Progenitor cell of endocrine pancreas (in vitro differentiated cells): ENCODE measurements at regions not wholly inside any gene's neighbourhood (a gene's known extent, or its start where the extent isn't known, plus 50 kb on each side); places are given as distances from the start of the nearest gene placed in this dataset.
A peak's percentile ranks its signal among the peaks of the same experiment; 100 is the strongest.

ENCODE experiments used
- DNase-seq: peaks from one replicate; pipeline ENCODE4 v3.0.0; 2021; ENCODE audit warnings: low spot score; ENCODE audit not compliant: unreplicated experiment
- H3K27ac Mint-ChIP-seq: 2 replicates; pipeline ENCODE4 v1.8.0; 2021; ENCODE audit warnings: mild to moderate bottlenecking, moderate library complexity, mixed read lengths
- H3K27me3 Mint-ChIP-seq: 2 replicates; pipeline ENCODE4 v1.8.0; 2021; ENCODE audit warnings: mixed read lengths
- H3K36me3 Mint-ChIP-seq: 2 replicates; pipeline ENCODE4 v1.8.0; 2022; ENCODE audit warnings: mixed read lengths; ENCODE audit not compliant: insufficient read depth
- H3K4me1 Mint-ChIP-seq: 2 replicates; pipeline ENCODE4 v1.8.0; 2021; ENCODE audit warnings: low read depth, mixed read lengths
- H3K4me3 Mint-ChIP-seq: 2 replicates; pipeline ENCODE4 v1.8.0; 2021; ENCODE audit warnings: low read depth, mild to moderate bottlenecking, moderate library complexity, mixed read lengths
- H3K9me3 Mint-ChIP-seq: 2 replicates; pipeline ENCODE4 v1.8.0; 2021; ENCODE audit warnings: low read depth, mixed read lengths
- TF ChIP-seq, protein P1 (sequence below): fragments of 200-600 bp; sonication (generic); IDR thresholded peaks from one replicate; pipeline ENCODE4 v1.5.0; 2021; ENCODE audit warnings: antibody characterized with exemption, mild to moderate bottlenecking; ENCODE audit not compliant: unreplicated experiment

- Mint-ChIP-seq H3K4me1 (peaks cover 6% of the 10 kb centered on the region), H3K4me3 (no peak overlapping the region), H3K27me3 (peaks cover 25% of the 10 kb centered on the region), H3K36me3 (no peaks in the 10 kb centered on the region), H3K27ac (no peak overlapping the region), H3K9me3 (no peaks in the 10 kb centered on the region)
- DNase-seq, result no peak
- TF ChIP-seq, protein P1, sequence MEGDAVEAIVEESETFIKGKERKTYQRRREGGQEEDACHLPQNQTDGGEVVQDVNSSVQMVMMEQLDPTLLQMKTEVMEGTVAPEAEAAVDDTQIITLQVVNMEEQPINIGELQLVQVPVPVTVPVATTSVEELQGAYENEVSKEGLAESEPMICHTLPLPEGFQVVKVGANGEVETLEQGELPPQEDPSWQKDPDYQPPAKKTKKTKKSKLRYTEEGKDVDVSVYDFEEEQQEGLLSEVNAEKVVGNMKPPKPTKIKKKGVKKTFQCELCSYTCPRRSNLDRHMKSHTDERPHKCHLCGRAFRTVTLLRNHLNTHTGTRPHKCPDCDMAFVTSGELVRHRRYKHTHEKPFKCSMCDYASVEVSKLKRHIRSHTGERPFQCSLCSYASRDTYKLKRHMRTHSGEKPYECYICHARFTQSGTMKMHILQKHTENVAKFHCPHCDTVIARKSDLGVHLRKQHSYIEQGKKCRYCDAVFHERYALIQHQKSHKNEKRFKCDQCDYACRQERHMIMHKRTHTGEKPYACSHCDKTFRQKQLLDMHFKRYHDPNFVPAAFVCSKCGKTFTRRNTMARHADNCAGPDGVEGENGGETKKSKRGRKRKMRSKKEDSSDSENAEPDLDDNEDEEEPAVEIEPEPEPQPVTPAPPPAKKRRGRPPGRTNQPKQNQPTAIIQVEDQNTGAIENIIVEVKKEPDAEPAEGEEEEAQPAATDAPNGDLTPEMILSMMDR, result no peak
These were observed 134.2 kb upstream of the IGF1R start for GRCh38 chr15:98514034-98514622.

- H3K27ac Mint-ChIP-seq, result no peak overlapping the region
- no peak overlapping the region for H3K4me3 Mint-ChIP-seq
- DNase-seq, result peak; percentile 19
- H3K4me1 Mint-ChIP-seq, result peaks cover 6% of the 10 kb centered on the region
- peaks cover 23% of the 10 kb centered on the region for H3K27me3 Mint-ChIP-seq
- TF ChIP-seq, protein P1, result peak; percentile 74
- no peaks in the 10 kb centered on the region for H3K36me3 Mint-ChIP-seq
- no peaks in the 10 kb centered on the region for H3K9me3 Mint-ChIP-seq
These were observed 129.3 kb upstream of the IGF1R start for GRCh38 chr15:98518823-98519561.

DNA sequence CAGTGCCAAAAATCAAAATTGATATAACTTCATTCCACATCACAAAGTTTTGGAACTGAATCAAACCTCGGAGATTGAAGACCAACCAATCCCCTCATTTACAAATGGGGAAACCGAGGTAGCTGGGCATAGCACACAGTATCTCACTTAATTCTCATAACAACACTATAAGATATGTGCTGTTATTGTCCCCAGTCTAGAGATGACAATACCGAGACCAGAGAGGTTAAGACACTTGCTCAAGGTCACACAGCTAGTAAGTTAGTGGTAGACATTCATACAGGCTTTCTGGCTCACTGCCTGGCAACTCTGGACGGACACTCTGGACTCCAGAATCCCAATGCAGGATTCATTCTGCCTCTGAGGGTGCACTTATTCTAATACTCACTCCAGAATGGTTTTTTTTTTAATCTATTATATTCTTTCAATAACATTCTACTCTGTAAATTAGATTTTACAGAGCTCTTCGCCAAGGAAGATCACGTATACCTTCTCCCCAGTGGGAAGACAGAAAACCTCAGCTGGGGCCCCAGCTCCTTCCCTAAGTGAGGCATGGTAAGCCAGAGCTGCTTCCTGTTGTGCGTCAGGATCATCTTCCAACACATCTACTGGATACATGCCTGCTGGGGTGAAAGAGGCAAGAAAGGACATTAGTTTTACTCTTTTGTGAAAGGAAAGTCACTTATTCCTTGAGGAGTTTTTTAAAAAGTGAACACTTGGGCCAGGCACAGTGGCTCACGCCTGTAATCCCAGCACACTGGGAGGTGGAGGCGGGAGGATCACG, 128.4 kb upstream of the IGF1R start:
- H3K36me3 Mint-ChIP-seq, result no peaks in the 10 kb centered on the region
- TF ChIP-seq, protein P1, result no peak
- H3K27me3 Mint-ChIP-seq, result peaks cover 31% of the 10 kb centered on the region
- H3K9me3 Mint-ChIP-seq, result no peaks in the 10 kb centered on the region
- H3K27ac Mint-ChIP-seq, result no peak overlapping the region
- peaks cover 1% of the 10 kb centered on the region for H3K4me1 Mint-ChIP-seq
- no peak overlapping the region for H3K4me3 Mint-ChIP-seq
- DNase-seq, result no peak

DNA sequence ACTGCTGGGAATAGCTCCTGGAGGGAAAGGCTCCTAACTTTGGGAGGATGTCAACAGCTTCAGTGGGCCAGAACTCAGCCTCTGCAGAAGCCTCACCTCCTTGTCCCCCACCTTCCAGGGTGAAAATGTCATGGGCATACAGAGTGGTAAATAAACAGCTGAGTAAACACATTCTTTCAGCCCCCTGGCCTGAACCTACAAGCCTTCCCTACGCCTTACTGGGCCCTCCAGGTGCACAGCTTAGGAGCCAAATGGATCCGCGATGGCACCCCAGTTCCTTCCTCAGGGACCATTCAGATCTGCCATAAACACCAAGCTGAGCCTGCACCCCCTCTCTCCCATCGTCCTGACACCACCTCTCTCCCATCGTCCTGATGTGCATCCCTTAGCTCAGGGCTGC, 126.2 kb upstream of the IGF1R start:
- no peaks in the 10 kb centered on the region for H3K9me3 Mint-ChIP-seq
- peak overlapping the region; percentile 49 for H3K27ac Mint-ChIP-seq
- no peaks in the 10 kb centered on the region for H3K36me3 Mint-ChIP-seq
- no peak overlapping the region for H3K4me3 Mint-ChIP-seq
- TF ChIP-seq, protein P1, result no peak
- peaks cover 29% of the 10 kb centered on the region for H3K27me3 Mint-ChIP-seq
- H3K4me1 Mint-ChIP-seq, result peaks cover 1% of the 10 kb centered on the region
- no peak for DNase-seq

DNA sequence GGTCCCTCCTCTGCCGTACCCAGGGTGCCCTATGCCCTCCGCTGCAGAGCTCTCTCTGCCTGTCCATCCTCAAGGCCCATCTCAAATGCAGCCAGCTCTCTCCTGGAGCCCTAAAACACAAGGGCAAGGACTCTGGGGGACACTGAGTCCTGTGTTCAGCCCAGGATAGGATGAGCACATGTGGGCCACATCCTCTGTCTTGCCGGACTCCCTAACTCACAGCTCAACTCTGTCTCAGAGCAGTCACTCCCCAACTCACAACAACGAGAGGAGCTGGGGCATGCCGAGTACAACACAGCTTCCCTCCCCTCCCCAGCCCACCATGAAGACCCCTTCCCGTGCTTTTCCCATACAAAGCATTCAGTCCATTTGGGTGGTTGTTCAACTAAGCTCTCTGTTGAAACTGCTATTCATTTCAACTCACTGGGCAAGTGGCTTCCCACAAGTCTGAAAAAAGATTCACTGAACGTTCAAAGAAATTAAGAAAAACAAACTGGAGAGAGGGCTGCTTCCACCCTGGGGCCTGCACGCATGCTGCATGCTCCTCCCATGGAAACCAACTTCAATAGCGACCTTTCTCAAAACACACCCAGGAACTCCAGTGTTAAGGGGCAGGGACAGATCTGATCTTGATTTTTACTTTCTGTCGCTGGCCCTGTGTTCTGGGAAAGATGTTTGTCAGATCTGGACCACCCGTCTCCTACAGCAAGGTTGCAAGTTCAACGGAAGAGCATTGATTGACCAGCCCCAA, 124.3 kb upstream of the IGF1R start:
- Mint-ChIP-seq H3K9me3 (no peaks in the 10 kb centered on the region), H3K36me3 (no peaks in the 10 kb centered on the region), H3K27me3 (peaks cover 26% of the 10 kb centered on the region), H3K4me3 (no peak overlapping the region), H3K4me1 (peaks cover 5% of the 10 kb centered on the region), H3K27ac (no peak overlapping the region)
- no peak for DNase-seq
- TF ChIP-seq, protein P1, result no peak
